ENCODE measurements at regions not wholly inside any gene's neighbourhood (a gene's known extent, or its start where the extent isn't known, plus 50 kb on each side); places are given as distances from the start of the nearest gene placed in this dataset.

GRCh38 chr13:104678161-104678560 is 1611.9 kb upstream of the SLC10A2 start:
- H3K27ac ChIP-seq (ENCODE audit: low read length): no peak overlapping the region
- POLR2A ChIA-PET (ENCODE audit: unreplicated experiment): no interaction called here

GRCh38 chr13:104671901-104672300 is 1605.7 kb upstream of the SLC10A2 start:
- ChIA-PET CTCF (no interaction called here), POLR2A (ENCODE audit: unreplicated experiment) (no interaction called here)
- no TSS peak for BruUV-seq (replicated peaks)
- no peaks in the 10 kb centered on the region for H3K36me3 ChIP-seq (ENCODE audit: low read depth, low read length)
- H3F3A ChIP-seq (ENCODE audit: low read length, unreplicated experiment): no peaks in the 10 kb centered on the region
- no peaks in the 10 kb centered on the region for H4K20me1 ChIP-seq (ENCODE audit: low read length)
- TF ChIP-seq CTCF (conservative IDR thresholded peaks at IDR 0.05; ENCODE audit: low read depth, low read length): no peak
- TF ChIP-seq EZH2 (IDR thresholded peaks at IDR 0.05; ENCODE audit: low read length, unreplicated experiment): no peak
- TF ChIP-seq EZH2phosphoT487 (IDR thresholded peaks at IDR 0.05; ENCODE audit: borderline replicate concordance, low read length): no peak
- ATAC-seq (no peak), DNase-seq (no peak)
- no peak overlapping the region for H3K4me2 ChIP-seq (ENCODE audit: low read length)
- H3K9me2 ChIP-seq (replicated peaks; ENCODE audit: low read length): no peaks in the 10 kb centered on the region
- no peaks in the 10 kb centered on the region for H3K79me2 ChIP-seq (ENCODE audit: low read length)
- no peak overlapping the region for H2AFZ ChIP-seq (ENCODE audit: low read length)
- intact Hi-C loops (cut with micrococcal nuclease): no loop called here
- no peak overlapping the region for H3K4me3 ChIP-seq (ENCODE audit: low read length)
- H3K4me1 ChIP-seq (ENCODE audit: insufficient read depth, low read length): no peaks in the 10 kb centered on the region
- H3K27ac ChIP-seq (ENCODE audit: low read length): no peak overlapping the region
- no peaks in the 10 kb centered on the region for H3K9me3 ChIP-seq (ENCODE audit: low read length)
- no peaks in the 10 kb centered on the region for H3K27me3 ChIP-seq (ENCODE audit: low read length)
- no peak overlapping the region for H3K9ac ChIP-seq (ENCODE audit: low read length)

More at GRCh38 chr13:104678161-104678560, 1611.9 kb upstream of the SLC10A2 start:
- Histone ChIP-seq H3K4me3 (ENCODE audit: low read length) (no peak overlapping the region), H3K36me3 (ENCODE audit: low read depth, low read length) (no peaks in the 10 kb centered on the region), H3F3A (ENCODE audit: low read length, unreplicated experiment) (no peaks in the 10 kb centered on the region), H3K27me3 (ENCODE audit: low read length) (no peaks in the 10 kb centered on the region), H3K79me2 (ENCODE audit: low read length) (no peaks in the 10 kb centered on the region), H3K4me2 (ENCODE audit: low read length) (no peak overlapping the region), H4K20me1 (ENCODE audit: low read length) (no peaks in the 10 kb centered on the region), H3K9me2 (replicated peaks; ENCODE audit: low read length) (no peaks in the 10 kb centered on the region), H3K4me1 (ENCODE audit: insufficient read depth, low read length) (no peaks in the 10 kb centered on the region), H3K9ac (ENCODE audit: low read length) (no peak overlapping the region), H3K9me3 (ENCODE audit: low read length) (no peaks in the 10 kb centered on the region), H2AFZ (ENCODE audit: low read length) (no peak overlapping the region)
- DNase-seq (no peak), ATAC-seq (no peak)
- intact Hi-C loops (cut with micrococcal nuclease): no loop called here
- TF ChIP-seq EZH2 (IDR thresholded peaks at IDR 0.05; ENCODE audit: low read length, unreplicated experiment) (no peak), CTCF (conservative IDR thresholded peaks at IDR 0.05; ENCODE audit: low read depth, low read length) (no peak)
- CTCF ChIA-PET: no interaction called here
- no TSS peak for BruUV-seq (replicated peaks)

GRCh38 chr13:104657196-104657595 is 1591.0 kb upstream of the SLC10A2 start:
- no peak for ATAC-seq
- Histone ChIP-seq H3K9ac (ENCODE audit: low read length) (no peak overlapping the region), H3K4me2 (ENCODE audit: low read length) (no peak overlapping the region), H3K79me2 (ENCODE audit: low read length) (no peaks in the 10 kb centered on the region), H4K20me1 (ENCODE audit: low read length) (no peaks in the 10 kb centered on the region), H3K4me3 (ENCODE audit: low read length) (no peak overlapping the region), H3K9me3 (ENCODE audit: low read length) (no peaks in the 10 kb centered on the region), H3K36me3 (ENCODE audit: low read depth, low read length) (no peaks in the 10 kb centered on the region), H3F3A (ENCODE audit: low read length, unreplicated experiment) (no peaks in the 10 kb centered on the region), H3K4me1 (ENCODE audit: insufficient read depth, low read length) (no peaks in the 10 kb centered on the region), H3K9me2 (replicated peaks; ENCODE audit: low read length) (no peaks in the 10 kb centered on the region), H2AFZ (ENCODE audit: low read length) (no peak overlapping the region), H3K27ac (ENCODE audit: low read length) (no peak overlapping the region), H3K27me3 (ENCODE audit: low read length) (no peaks in the 10 kb centered on the region)
- ChIA-PET POLR2A (ENCODE audit: unreplicated experiment) (no interaction called here), CTCF (no interaction called here)
- no peak for TF ChIP-seq CTCF (conservative IDR thresholded peaks at IDR 0.05; ENCODE audit: low read depth, low read length)
- no peak for TF ChIP-seq EZH2 (IDR thresholded peaks at IDR 0.05; ENCODE audit: low read length, unreplicated experiment)
- no peak for TF ChIP-seq EZH2phosphoT487 (IDR thresholded peaks at IDR 0.05; ENCODE audit: borderline replicate concordance, low read length)
- BruUV-seq (replicated peaks): no TSS peak
- no peak for DNase-seq
- intact Hi-C loops (cut with micrococcal nuclease): no loop called here
